ENCODE measurements at regions not wholly inside any gene's neighbourhood (a gene's known extent, or its start where the extent isn't known, plus 50 kb on each side); places are given as distances from the start of the nearest gene placed in this dataset.

DNA sequence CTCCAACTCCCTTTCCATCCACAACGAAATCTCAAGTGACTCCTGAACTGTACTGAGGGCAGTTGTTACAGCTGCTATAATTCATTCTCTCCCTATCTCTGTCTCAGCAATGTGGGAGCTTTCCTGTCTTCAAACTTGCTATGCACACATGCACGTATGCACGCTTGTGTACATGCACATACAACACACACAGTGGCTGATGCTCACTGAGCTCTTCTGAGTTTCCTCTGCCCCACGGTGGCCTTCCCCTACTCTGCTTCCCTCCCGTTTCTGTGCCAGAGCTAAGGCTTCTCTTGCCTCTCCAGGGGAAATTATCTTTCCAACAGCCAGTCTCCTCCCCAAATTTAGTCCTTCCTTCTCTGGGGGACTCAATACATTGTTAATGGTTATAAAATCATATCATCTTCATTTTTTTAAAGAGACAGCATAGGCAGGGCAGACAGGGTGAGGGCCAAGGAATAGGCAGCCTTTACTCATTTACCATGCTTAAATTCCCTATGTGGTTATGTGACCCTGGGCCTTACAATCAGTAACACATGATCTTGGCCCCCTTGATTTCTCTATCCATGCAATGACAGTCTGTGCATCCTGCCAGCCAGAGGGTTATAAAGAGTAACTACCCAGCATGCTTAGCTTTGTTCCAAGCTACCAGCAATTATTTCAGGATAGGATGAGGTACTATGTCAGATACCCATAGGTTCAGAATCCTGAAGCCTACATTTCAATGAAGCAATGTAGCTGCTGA lies 111.9 kb upstream of the HMGA2 start:
- Histone ChIP-seq H3K9me2 (no peaks in the 10 kb centered on the region), H3K4me2 (no peak overlapping the region), H3K79me2 (ENCODE audit: insufficient read depth) (no peaks in the 10 kb centered on the region), H3K4me1 (ENCODE audit: control insufficient read depth in 1 of 2, insufficient read depth in 2 of 2, low read depth in 1 of 2, low read length in 1 of 2) (no peaks in the 10 kb centered on the region), H3F3A (replicated peaks; ENCODE audit: insufficient read depth) (no peaks in the 10 kb centered on the region), H3K36me3 (replicated peaks in 1 of 2; ENCODE audit: control insufficient read depth in 1 of 2, insufficient read depth in 2 of 2, low read length in 1 of 2) (no peaks in the 10 kb centered on the region), H3K4me3 (ENCODE audit: low read depth in 2 of 2, low read length in 1 of 2) (no peak overlapping the region), H2AFZ (ENCODE audit: low read depth) (no peak overlapping the region), H3K27me3 (ENCODE audit: insufficient read depth) (no peaks in the 10 kb centered on the region), H3K9me3 (no peaks in the 10 kb centered on the region), H3K27ac (ENCODE audit: low read depth in 2 of 2, low read length in 1 of 2) (no peak overlapping the region), H3K9ac (no peak overlapping the region), H4K20me1 (ENCODE audit: insufficient read depth) (no peaks in the 10 kb centered on the region)
- CTCF ChIA-PET, result no interaction called here
- POLR2A ChIA-PET, result no interaction called here
- 69% methylated on average over 5 of the region's 5 CpGs for WGBS (ENCODE audit: low lambda C conversion rate)
- TF ChIP-seq SMC3 (IDR thresholded peaks at IDR 0.05; ENCODE audit: low read depth, low read length) (no peak), FOXM1 (IDR thresholded peaks at IDR 0.05; ENCODE audit: low read depth) (no peak)
- no peak for DNase-seq

- 67% methylated on average over 5 of the region's 5 CpGs for WGBS (ENCODE audit: low lambda C conversion rate)
Observed at GRCh38 chr12:65715961-65716360, 108.3 kb upstream of the HMGA2 start.

More at GRCh38 chr12:65715961-65716360, 108.3 kb upstream of the HMGA2 start:
- Histone ChIP-seq H3K27ac (ENCODE audit: low read depth in 2 of 2, low read length in 1 of 2) (no peak overlapping the region), H3K4me3 (ENCODE audit: low read depth in 2 of 2, low read length in 1 of 2) (no peak overlapping the region), H3K9me3 (no peaks in the 10 kb centered on the region), H3K4me1 (ENCODE audit: control insufficient read depth in 1 of 2, insufficient read depth in 2 of 2, low read depth in 1 of 2, low read length in 1 of 2) (no peaks in the 10 kb centered on the region), H3K27me3 (ENCODE audit: insufficient read depth) (no peaks in the 10 kb centered on the region), H4K20me1 (ENCODE audit: insufficient read depth) (no peaks in the 10 kb centered on the region), H3K9ac (no peak overlapping the region), H3K9me2 (no peaks in the 10 kb centered on the region), H3F3A (replicated peaks; ENCODE audit: insufficient read depth) (peaks cover 14% of the 10 kb centered on the region), H3K79me2 (ENCODE audit: insufficient read depth) (no peaks in the 10 kb centered on the region), H2AFZ (ENCODE audit: low read depth) (no peak overlapping the region), H3K4me2 (no peak overlapping the region), H3K36me3 (replicated peaks in 1 of 2; ENCODE audit: control insufficient read depth in 1 of 2, insufficient read depth in 2 of 2, low read length in 1 of 2) (no peaks in the 10 kb centered on the region)
- no peak for TF ChIP-seq CHD2 (IDR thresholded peaks at IDR 0.05; ENCODE audit: low read length, partially characterized antibody)
- TF ChIP-seq CTCF (IDR thresholded peaks at IDR 0.05), result no peak
- TF ChIP-seq FOXJ3 (CRISPR knock-in tag; IDR thresholded peaks at IDR 0.05), result no peak
- TF ChIP-seq FOXM1 (IDR thresholded peaks at IDR 0.05; ENCODE audit: low read depth), result no peak
- no peak for TF ChIP-seq IRF3 (IDR thresholded peaks at IDR 0.05; ENCODE audit: low read depth, low read length)
- no peak for TF ChIP-seq TCF12 (IDR thresholded peaks at IDR 0.05)
- no peak for TF ChIP-seq SMC3 (IDR thresholded peaks at IDR 0.05; ENCODE audit: low read depth, low read length)
- ChIA-PET POLR2A (no interaction called here), CTCF (no interaction called here)
- no peak for DNase-seq

Data from SK-N-SH (cell line).